ES-I3 (cell line): ENCODE measurements at regions not wholly inside any gene's neighbourhood (a gene's known extent, or its start where the extent isn't known, plus 50 kb on each side); places are given as distances from the start of the nearest gene placed in this dataset.

Experiments used
- H3K36me3 ChIP-seq: 2 replicates; pipeline ENCODE4 v1.6.1; 2013; ENCODE audit warnings: mild to moderate bottlenecking, low read length, control low read depth, moderate library complexity; ENCODE audit not compliant: insufficient read depth
- H3K4me1 ChIP-seq: 2 replicates; pipeline ENCODE4 v1.6.1; 2013; ENCODE audit warnings: mild to moderate bottlenecking, control low read depth, low read length; ENCODE audit not compliant: insufficient read depth
- H3K9ac ChIP-seq: 2 replicates; pipeline ENCODE4 v1.6.1; 2013; ENCODE audit warnings: low read depth, mild to moderate bottlenecking, low read length, moderate library complexity
- H3K9me3 ChIP-seq: 2 replicates; pipeline ENCODE4 v1.6.1; 2013; ENCODE audit warnings: mild to moderate bottlenecking, low read length, moderate library complexity; ENCODE audit not compliant: control insufficient read depth, insufficient read depth

GRCh38 chr5:28065656-28066055 is 1027.3 kb upstream of the CDH9 start:
- H3K9ac ChIP-seq = no peak overlapping the region
- no peaks in the 10 kb centered on the region for H3K4me1 ChIP-seq
- no peaks in the 10 kb centered on the region for H3K9me3 ChIP-seq
- no peaks in the 10 kb centered on the region for H3K36me3 ChIP-seq

GRCh38 chr5:28046596-28046995 is 1008.2 kb upstream of the CDH9 start:
- Histone ChIP-seq H3K36me3 (no peaks in the 10 kb centered on the region), H3K9ac (no peak overlapping the region), H3K4me1 (no peaks in the 10 kb centered on the region), H3K9me3 (no peaks in the 10 kb centered on the region)

- no peaks in the 10 kb centered on the region for H3K9me3 ChIP-seq
- H3K9ac ChIP-seq = no peak overlapping the region
- no peaks in the 10 kb centered on the region for H3K4me1 ChIP-seq
- no peaks in the 10 kb centered on the region for H3K36me3 ChIP-seq
Observed at GRCh38 chr5:28027851-28028250, 989.5 kb upstream of the CDH9 start.

GRCh38 chr5:28017178-28017577 is 978.8 kb upstream of the CDH9 start:
- H3K4me1 ChIP-seq = no peaks in the 10 kb centered on the region
- H3K9ac ChIP-seq = no peak overlapping the region
- peaks cover 18% of the 10 kb centered on the region for H3K9me3 ChIP-seq
- H3K36me3 ChIP-seq = no peaks in the 10 kb centered on the region

GRCh38 chr5:28014779-28015178 is 976.4 kb upstream of the CDH9 start:
- peaks cover 19% of the 10 kb centered on the region for H3K9me3 ChIP-seq
- H3K36me3 ChIP-seq = no peaks in the 10 kb centered on the region
- H3K9ac ChIP-seq = no peak overlapping the region
- no peaks in the 10 kb centered on the region for H3K4me1 ChIP-seq

- H3K9me3 ChIP-seq = peaks cover 19% of the 10 kb centered on the region
- H3K9ac ChIP-seq = no peak overlapping the region
- H3K36me3 ChIP-seq = no peaks in the 10 kb centered on the region
- no peaks in the 10 kb centered on the region for H3K4me1 ChIP-seq
Observed at GRCh38 chr5:28012538-28012937, 974.2 kb upstream of the CDH9 start.

GRCh38 chr5:28009576-28009975 is 971.2 kb upstream of the CDH9 start:
- no peaks in the 10 kb centered on the region for H3K4me1 ChIP-seq
- no peak overlapping the region for H3K9ac ChIP-seq
- H3K9me3 ChIP-seq = peaks cover 19% of the 10 kb centered on the region
- no peaks in the 10 kb centered on the region for H3K36me3 ChIP-seq

GRCh38 chr5:27996665-27997064 is 958.3 kb upstream of the CDH9 start:
- no peaks in the 10 kb centered on the region for H3K4me1 ChIP-seq
- H3K9me3 ChIP-seq = no peaks in the 10 kb centered on the region
- H3K9ac ChIP-seq = no peak overlapping the region
- H3K36me3 ChIP-seq = no peaks in the 10 kb centered on the region

- no peaks in the 10 kb centered on the region for H3K36me3 ChIP-seq
- no peak overlapping the region for H3K9ac ChIP-seq
- H3K4me1 ChIP-seq = no peaks in the 10 kb centered on the region
- no peaks in the 10 kb centered on the region for H3K9me3 ChIP-seq
Observed at GRCh38 chr5:27995867-27996266, 957.5 kb upstream of the CDH9 start.

- Histone ChIP-seq H3K36me3 (no peaks in the 10 kb centered on the region), H3K9me3 (no peaks in the 10 kb centered on the region), H3K4me1 (no peaks in the 10 kb centered on the region), H3K9ac (no peak overlapping the region)
Observed at GRCh38 chr5:27978322-27978721, 939.9 kb upstream of the CDH9 start.

GRCh38 chr5:27969157-27969556 is 930.8 kb upstream of the CDH9 start:
- Histone ChIP-seq H3K4me1 (no peaks in the 10 kb centered on the region), H3K9ac (no peak overlapping the region), H3K36me3 (no peaks in the 10 kb centered on the region), H3K9me3 (peaks cover 8% of the 10 kb centered on the region)

- Histone ChIP-seq H3K9ac (no peak overlapping the region), H3K9me3 (peaks cover 8% of the 10 kb centered on the region), H3K4me1 (no peaks in the 10 kb centered on the region), H3K36me3 (no peaks in the 10 kb centered on the region)
Observed at GRCh38 chr5:27963050-27963783, 924.8 kb upstream of the CDH9 start.

GRCh38 chr5:27962198-27962597 is 923.8 kb upstream of the CDH9 start:
- Histone ChIP-seq H3K9me3 (peaks cover 8% of the 10 kb centered on the region), H3K4me1 (no peaks in the 10 kb centered on the region), H3K9ac (no peak overlapping the region), H3K36me3 (no peaks in the 10 kb centered on the region)

GRCh38 chr5:27947088-27947487 is 908.7 kb upstream of the CDH9 start:
- Histone ChIP-seq H3K36me3 (no peaks in the 10 kb centered on the region), H3K4me1 (no peaks in the 10 kb centered on the region), H3K9ac (no peak overlapping the region), H3K9me3 (no peaks in the 10 kb centered on the region)

GRCh38 chr5:27944471-27944870 is 906.1 kb upstream of the CDH9 start:
- no peaks in the 10 kb centered on the region for H3K36me3 ChIP-seq
- no peak overlapping the region for H3K9ac ChIP-seq
- no peaks in the 10 kb centered on the region for H3K9me3 ChIP-seq
- no peaks in the 10 kb centered on the region for H3K4me1 ChIP-seq

- H3K9me3 ChIP-seq = no peaks in the 10 kb centered on the region
- H3K9ac ChIP-seq = no peak overlapping the region
- H3K36me3 ChIP-seq = no peaks in the 10 kb centered on the region
- H3K4me1 ChIP-seq = no peaks in the 10 kb centered on the region
Observed at GRCh38 chr5:27938989-27939388, 900.6 kb upstream of the CDH9 start.
